CD4-positive, alpha-beta T cell (primary cell): ENCODE measurements at regions not wholly inside any gene's neighbourhood (a gene's known extent, or its start where the extent isn't known, plus 50 kb on each side); places are given as distances from the start of the nearest gene placed in this dataset.

Source experiments
- ATAC-seq: fragments of 200-7000 bp; cut with Tn5 transposase; one replicate; pipeline ENCODE4 v1.10.0; 2022; ENCODE audit warnings: mild to moderate bottlenecking; ENCODE audit not compliant: poor library complexity
- CTCF ChIA-PET: fragments of 350-600 bp; sonication (Branson Sonifier 250); formaldehyde crosslinking; loops from one replicate; lab custom pipeline; 2021; ENCODE audit warnings: antibody characterized with exemption, inconsistent platforms; lab: Charles Lee
- POLR2A ChIA-PET: fragments of 350-600 bp; sonication (Branson Sonifier 250); formaldehyde crosslinking; loops from one replicate; lab custom pipeline; 2021; ENCODE audit warnings: antibody characterized with exemption, inconsistent platforms; lab: Charles Lee
- DNase-seq, 14 experiments: peaks; one replicate each; pipeline ENCODE4 v3.0.0-alpha.2; 2013 to 2020; ENCODE audit warnings: mixed read lengths in 2 of 14
- H3K27ac ChIP-seq, 2 donors: one replicate each; pipeline versions ENCODE4 v1.5.1 to v1.7.0; 2013; ENCODE audit warnings: low read length in 2 of 2, low read depth in 1 of 2, mild to moderate bottlenecking in 1 of 2
- H3K27me3 ChIP-seq, 2 experiments: 1 replicate in 1 of 2; 2 replicates in 1 of 2; pipeline versions ENCODE4 v1.6.1 to v1.7.0; 2013; ENCODE audit warnings: low read length in 2 of 2, control low read depth in 1 of 2, mild to moderate bottlenecking in 1 of 2, moderate library complexity in 1 of 2; ENCODE audit not compliant: insufficient read depth in 2 of 2, control insufficient read depth in 1 of 2
- H3K36me3 ChIP-seq: one replicate; pipeline ENCODE4 v1.6.1; 2013; ENCODE audit warnings: low read length, control low read depth; ENCODE audit not compliant: insufficient read depth
- H3K4me1 ChIP-seq: one replicate; pipeline ENCODE4 v1.6.1; 2013; ENCODE audit warnings: low read length, control low read depth; ENCODE audit not compliant: insufficient read depth
- H3K4me3 ChIP-seq: one replicate; pipeline ENCODE4 v1.5.1; 2013; ENCODE audit warnings: mild to moderate bottlenecking, low read length, moderate library complexity
- H3K9me3 ChIP-seq, 2 experiments: 1 replicate in 1 of 2; 2 replicates in 1 of 2; pipeline versions ENCODE4 v1.6.1 to v1.7.0; 2013; ENCODE audit warnings: low read length in 2 of 2, mild to moderate bottlenecking in 2 of 2, control low read depth in 1 of 2, moderate library complexity in 1 of 2; ENCODE audit not compliant: control insufficient read depth in 1 of 2, insufficient read depth in 1 of 2
- H3K27ac Mint-ChIP-seq: one replicate; pipeline ENCODE4 v1.8.0; 2020; ENCODE audit warnings: mixed read lengths
- H3K27me3 Mint-ChIP-seq: one replicate; pipeline ENCODE4 v1.8.0; 2021; ENCODE audit warnings: mixed read lengths
- H3K36me3 Mint-ChIP-seq: one replicate; pipeline ENCODE4 v1.8.0; 2021; ENCODE audit warnings: low read depth, mixed read lengths
- H3K4me1 Mint-ChIP-seq: one replicate; pipeline ENCODE4 v1.8.0; 2021; ENCODE audit warnings: low read depth, mixed read lengths
- H3K4me3 Mint-ChIP-seq: one replicate; pipeline ENCODE4 v1.8.0; 2020; ENCODE audit warnings: mild to moderate bottlenecking, mixed read lengths
- H3K9me3 Mint-ChIP-seq: one replicate; pipeline ENCODE4 v1.8.0; 2020; ENCODE audit warnings: mixed read lengths
- CTCF ChIP-seq: fragments of 200-600 bp; IDR thresholded peaks from one replicate; pipeline ENCODE4 v1.8.0; 2022; ENCODE audit warnings: antibody characterized with exemption, mild to moderate bottlenecking
- intact Hi-C, 2 experiments: fragments of 100-400 bp; cut with DNase I in 1 of 2; cut with micrococcal nuclease in 1 of 2; formaldehyde crosslinking; loops; one replicate each; pipeline versions ENCODE4 v1.15.1 to v1.9.0; 2023 to 2025; cut with DNase I, micrococcal nuclease

DNA sequence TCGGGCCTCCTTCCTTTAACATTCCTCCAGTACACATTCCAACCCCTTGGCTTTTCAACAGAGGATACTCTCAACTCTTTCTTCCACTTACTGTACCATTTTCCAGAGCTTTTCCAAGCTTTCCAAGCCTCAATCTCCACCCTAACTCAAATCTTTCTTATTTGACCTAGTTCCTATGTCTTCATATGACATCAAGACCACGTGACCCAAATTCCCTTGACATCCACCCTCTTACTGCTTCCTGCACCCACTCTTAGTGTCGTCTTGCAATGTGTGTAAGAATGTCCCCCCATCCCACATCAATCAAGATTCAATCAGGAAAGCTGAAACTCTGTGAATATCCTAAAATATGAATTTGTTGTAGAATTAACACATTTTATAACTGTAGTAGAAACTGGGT is 155.0 kb downstream of the OMA1 start:
- H3K4me3 ChIP-seq = no peak overlapping the region
- no peaks in the 10 kb centered on the region for H3K27me3 Mint-ChIP-seq
- no peaks in the 10 kb centered on the region for H3K36me3 Mint-ChIP-seq
- ATAC-seq = no peak
- H3K9me3 Mint-ChIP-seq = no peaks in the 10 kb centered on the region
- no peaks in the 10 kb centered on the region for H3K36me3 ChIP-seq
- H3K4me1 Mint-ChIP-seq = no peaks in the 10 kb centered on the region
- H3K4me1 ChIP-seq = peaks cover 9% of the 10 kb centered on the region
- peak in 1 of 14 experiments; percentile 0 for DNase-seq
- no peak for TF ChIP-seq CTCF
- H3K27me3 ChIP-seq = no peaks in the 10 kb centered on the region
- ChIA-PET CTCF (no interaction called here), POLR2A (no interaction called here)
- H3K9me3 ChIP-seq = no peaks in the 10 kb centered on the region
- no peak overlapping the region for H3K27ac ChIP-seq
- H3K27ac Mint-ChIP-seq = no peak overlapping the region
- no peak overlapping the region for H3K4me3 Mint-ChIP-seq
- intact Hi-C loops = no loop called here

- no peak overlapping the region for H3K27ac Mint-ChIP-seq
- H3K36me3 ChIP-seq = no peaks in the 10 kb centered on the region
- ChIA-PET CTCF (no interaction called here), POLR2A (no interaction called here)
- no peak overlapping the region for H3K4me3 ChIP-seq
- ATAC-seq = no peak
- TF ChIP-seq CTCF = no peak
- H3K9me3 Mint-ChIP-seq = no peaks in the 10 kb centered on the region
- H3K4me3 Mint-ChIP-seq = no peak overlapping the region
- H3K36me3 Mint-ChIP-seq = no peaks in the 10 kb centered on the region
- no peaks in the 10 kb centered on the region for H3K4me1 Mint-ChIP-seq
- H3K27ac ChIP-seq = no peak overlapping the region
- no peaks in the 10 kb centered on the region for H3K27me3 ChIP-seq
- no peaks in the 10 kb centered on the region for H3K27me3 Mint-ChIP-seq
- no peaks in the 10 kb centered on the region for H3K9me3 ChIP-seq
- peaks cover 9% of the 10 kb centered on the region for H3K4me1 ChIP-seq
- no peak for DNase-seq
- intact Hi-C loops = no loop called here
These were observed 155.5 kb downstream of the OMA1 start for GRCh38 chr1:58391056-58391455.

- H3K4me1 ChIP-seq = peaks cover 9% of the 10 kb centered on the region
- H3K27me3 ChIP-seq = no peaks in the 10 kb centered on the region
- ChIA-PET CTCF (no interaction called here), POLR2A (no interaction called here)
- H3K27me3 Mint-ChIP-seq = no peaks in the 10 kb centered on the region
- no peaks in the 10 kb centered on the region for H3K9me3 ChIP-seq
- no peak overlapping the region for H3K4me3 ChIP-seq
- H3K9me3 Mint-ChIP-seq = no peaks in the 10 kb centered on the region
- TF ChIP-seq CTCF = no peak
- H3K4me3 Mint-ChIP-seq = no peak overlapping the region
- H3K27ac ChIP-seq = no peak overlapping the region
- H3K27ac Mint-ChIP-seq = no peak overlapping the region
- H3K4me1 Mint-ChIP-seq = no peaks in the 10 kb centered on the region
- no peaks in the 10 kb centered on the region for H3K36me3 Mint-ChIP-seq
- intact Hi-C loops = no loop called here
- ATAC-seq (no peak), DNase-seq (no peak)
- no peaks in the 10 kb centered on the region for H3K36me3 ChIP-seq
These were observed 156.4 kb downstream of the OMA1 start for GRCh38 chr1:58390091-58390490.
